ENCODE measurements at regions not wholly inside any gene's neighbourhood (a gene's known extent, or its start where the extent isn't known, plus 50 kb on each side); places are given as distances from the start of the nearest gene placed in this dataset.
"Not testable (repeated sequence)": the region's sequence is repeated elsewhere in the genome, so short reads cannot be mapped to it uniquely, and the experiment has no call there.

- DNase-seq (ENCODE audit: low read depth), result peak; percentile 80
Measured at GRCh38 chr12:25615119-25615518, 62.0 kb upstream of the LMNTD1 start.

- DNase-seq (ENCODE audit: low read depth), result no peak
Measured at GRCh38 chr12:25616286-25616685, 63.2 kb upstream of the LMNTD1 start.

- no peak for DNase-seq (ENCODE audit: low read depth)
Measured at GRCh38 chr12:25617991-25618390, 64.9 kb upstream of the LMNTD1 start.

- DNase-seq (ENCODE audit: low read depth), result peak; percentile 14
Measured at GRCh38 chr12:25623816-25624215, 70.7 kb upstream of the LMNTD1 start.

- no peak for DNase-seq (ENCODE audit: low read depth)
Measured at GRCh38 chr12:25625146-25625545, 72.1 kb upstream of the LMNTD1 start.

- DNase-seq (ENCODE audit: low read depth), result no peak
Measured at GRCh38 chr12:25629341-25629740, 76.3 kb upstream of the LMNTD1 start.

- DNase-seq (ENCODE audit: low read depth), result not testable (repeated sequence)
Measured at GRCh38 chr12:25630735-25631515, 77.8 kb upstream of the LMNTD1 start.

- not testable (repeated sequence) for DNase-seq (ENCODE audit: low read depth)
Measured at GRCh38 chr12:25633149-25633548, 80.1 kb upstream of the LMNTD1 start.

GRCh38 chr12:25637752-25638151 lies 84.7 kb upstream of the LMNTD1 start:
- DNase-seq (ENCODE audit: low read depth), result no peak

- no peak for DNase-seq (ENCODE audit: low read depth)
Measured at GRCh38 chr12:25639406-25639805, 86.3 kb upstream of the LMNTD1 start.

- no peak for DNase-seq (ENCODE audit: low read depth)
Measured at GRCh38 chr12:25644979-25645378, 91.9 kb upstream of the LMNTD1 start.

- DNase-seq (ENCODE audit: low read depth), result no peak
Measured at GRCh38 chr12:25645427-25645826, 92.3 kb upstream of the LMNTD1 start.

GRCh38 chr12:25651931-25652330 lies 98.8 kb upstream of the LMNTD1 start:
- no peak for DNase-seq (ENCODE audit: low read depth)

GRCh38 chr12:25652371-25652770 lies 99.3 kb upstream of the LMNTD1 start:
- no peak for DNase-seq (ENCODE audit: low read depth)

- no peak for DNase-seq (ENCODE audit: low read depth)
Measured at GRCh38 chr12:25653487-25654175, 100.5 kb upstream of the LMNTD1 start.

- DNase-seq (ENCODE audit: low read depth), result no peak
Measured at GRCh38 chr12:25655702-25656101, 102.6 kb upstream of the LMNTD1 start.

GRCh38 chr12:25659621-25660020 lies 106.5 kb upstream of the LMNTD1 start:
- no peak for DNase-seq (ENCODE audit: low read depth)

GRCh38 chr12:25670076-25671055 lies 117.3 kb upstream of the LMNTD1 start:
- peak; percentile 61 for DNase-seq (ENCODE audit: low read depth)

- DNase-seq (ENCODE audit: low read depth), result no peak
Measured at GRCh38 chr12:25675808-25676207, 122.7 kb upstream of the LMNTD1 start.

GRCh38 chr12:25677232-25677937 lies 124.3 kb upstream of the LMNTD1 start:
- DNase-seq (ENCODE audit: low read depth), result peak; percentile 39

- peak; percentile 37 for DNase-seq (ENCODE audit: low read depth)
Measured at GRCh38 chr12:25681580-25681979, 128.5 kb upstream of the LMNTD1 start.

GRCh38 chr12:25682421-25682820 lies 129.3 kb upstream of the LMNTD1 start:
- DNase-seq (ENCODE audit: low read depth), result peak; percentile 36

All from ELR (cell line).